Adrenal gland (tissue), 5 donors: ENCODE measurements at regions not wholly inside any gene's neighbourhood (a gene's known extent, or its start where the extent isn't known, plus 50 kb on each side); places are given as distances from the start of the nearest gene placed in this dataset.

Source experiments
- POLR2A ChIP-seq, 2 donors: fragments of 450-650 bp; IDR thresholded peaks; one replicate each; pipeline ENCODE4 v1.6.1; 2017; ENCODE audit warnings: antibody characterized with exemption in 2 of 2, mild to moderate bottlenecking in 2 of 2, moderate library complexity in 1 of 2
- TF ChIP-seq, protein P1 (sequence below), 6 experiments: fragments of 450-650 bp in 4 of 6; fragments of 200-600 bp in 2 of 6; sonication (generic) in 1 of 6; IDR thresholded peaks; 1 replicate in 5 of 6; 2 replicates in 1 of 6; pipeline versions ENCODE4 v1.5.1 to v1.8.0; 2016 to 2021; ENCODE audit warnings: antibody characterized with exemption in 6 of 6, mild to moderate bottlenecking in 2 of 6, moderate library complexity in 1 of 6
- donor health status: DM: no; HTN: no; CAD: no.

DNA sequence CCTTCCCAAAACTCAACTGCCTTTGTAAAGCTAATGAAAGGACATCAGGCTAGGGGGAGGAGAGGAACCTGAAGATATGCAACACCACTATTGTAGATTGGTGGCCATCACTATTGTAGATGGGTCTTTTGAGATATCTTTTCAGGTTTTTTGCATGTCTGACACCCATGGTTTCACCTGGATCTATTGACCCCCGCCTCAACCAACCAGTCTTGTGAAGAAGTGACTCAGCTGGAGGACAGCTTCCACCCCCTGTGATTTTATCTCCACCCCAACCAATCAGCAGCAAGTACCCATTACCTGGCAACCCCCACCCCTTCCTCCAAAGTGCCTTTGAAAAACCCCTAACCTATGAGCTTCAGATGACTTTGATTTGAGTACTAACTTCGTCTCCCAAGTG lies 382.6 kb upstream of the GOT2 start:
- TF ChIP-seq, protein P1, sequence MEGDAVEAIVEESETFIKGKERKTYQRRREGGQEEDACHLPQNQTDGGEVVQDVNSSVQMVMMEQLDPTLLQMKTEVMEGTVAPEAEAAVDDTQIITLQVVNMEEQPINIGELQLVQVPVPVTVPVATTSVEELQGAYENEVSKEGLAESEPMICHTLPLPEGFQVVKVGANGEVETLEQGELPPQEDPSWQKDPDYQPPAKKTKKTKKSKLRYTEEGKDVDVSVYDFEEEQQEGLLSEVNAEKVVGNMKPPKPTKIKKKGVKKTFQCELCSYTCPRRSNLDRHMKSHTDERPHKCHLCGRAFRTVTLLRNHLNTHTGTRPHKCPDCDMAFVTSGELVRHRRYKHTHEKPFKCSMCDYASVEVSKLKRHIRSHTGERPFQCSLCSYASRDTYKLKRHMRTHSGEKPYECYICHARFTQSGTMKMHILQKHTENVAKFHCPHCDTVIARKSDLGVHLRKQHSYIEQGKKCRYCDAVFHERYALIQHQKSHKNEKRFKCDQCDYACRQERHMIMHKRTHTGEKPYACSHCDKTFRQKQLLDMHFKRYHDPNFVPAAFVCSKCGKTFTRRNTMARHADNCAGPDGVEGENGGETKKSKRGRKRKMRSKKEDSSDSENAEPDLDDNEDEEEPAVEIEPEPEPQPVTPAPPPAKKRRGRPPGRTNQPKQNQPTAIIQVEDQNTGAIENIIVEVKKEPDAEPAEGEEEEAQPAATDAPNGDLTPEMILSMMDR (IDR thresholded peaks at IDR 0.05): no peak
- no peak for TF ChIP-seq POLR2A (IDR thresholded peaks at IDR 0.05)
